ENCODE measurements at regions not wholly inside any gene's neighbourhood (a gene's known extent, or its start where the extent isn't known, plus 50 kb on each side); places are given as distances from the start of the nearest gene placed in this dataset.

- Histone ChIP-seq H3K4me1 (ENCODE audit: insufficient read depth) (no peaks in the 10 kb centered on the region), H3K27ac (no peak overlapping the region), H3K4me3 (no peak overlapping the region), H3K36me3 (no peaks in the 10 kb centered on the region), H3K9me3 (no peaks in the 10 kb centered on the region), H3K27me3 (no peaks in the 10 kb centered on the region)
- intact Hi-C loops (cut with DNase I): no loop called here
- 80 to 89% (median 82%) methylated on average over 3 of the region's 3 CpGs for WGBS, 3 donors
- no peak for DNase-seq
- no peak for TF ChIP-seq POLR2A (IDR thresholded peaks at IDR 0.05)
- TF ChIP-seq, protein P1, sequence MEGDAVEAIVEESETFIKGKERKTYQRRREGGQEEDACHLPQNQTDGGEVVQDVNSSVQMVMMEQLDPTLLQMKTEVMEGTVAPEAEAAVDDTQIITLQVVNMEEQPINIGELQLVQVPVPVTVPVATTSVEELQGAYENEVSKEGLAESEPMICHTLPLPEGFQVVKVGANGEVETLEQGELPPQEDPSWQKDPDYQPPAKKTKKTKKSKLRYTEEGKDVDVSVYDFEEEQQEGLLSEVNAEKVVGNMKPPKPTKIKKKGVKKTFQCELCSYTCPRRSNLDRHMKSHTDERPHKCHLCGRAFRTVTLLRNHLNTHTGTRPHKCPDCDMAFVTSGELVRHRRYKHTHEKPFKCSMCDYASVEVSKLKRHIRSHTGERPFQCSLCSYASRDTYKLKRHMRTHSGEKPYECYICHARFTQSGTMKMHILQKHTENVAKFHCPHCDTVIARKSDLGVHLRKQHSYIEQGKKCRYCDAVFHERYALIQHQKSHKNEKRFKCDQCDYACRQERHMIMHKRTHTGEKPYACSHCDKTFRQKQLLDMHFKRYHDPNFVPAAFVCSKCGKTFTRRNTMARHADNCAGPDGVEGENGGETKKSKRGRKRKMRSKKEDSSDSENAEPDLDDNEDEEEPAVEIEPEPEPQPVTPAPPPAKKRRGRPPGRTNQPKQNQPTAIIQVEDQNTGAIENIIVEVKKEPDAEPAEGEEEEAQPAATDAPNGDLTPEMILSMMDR (IDR thresholded peaks at IDR 0.05): no peak
- no peak for TF ChIP-seq EP300 (IDR thresholded peaks at IDR 0.05)
These were observed 101.2 kb downstream of the SPRY2 start for GRCh38 chr13:80239571-80240255.

GRCh38 chr13:80239116-80239515 is 101.8 kb downstream of the SPRY2 start:
- Histone ChIP-seq H3K27me3 (no peaks in the 10 kb centered on the region), H3K4me1 (ENCODE audit: insufficient read depth) (no peaks in the 10 kb centered on the region), H3K4me3 (no peak overlapping the region), H3K27ac (no peak overlapping the region), H3K9me3 (no peaks in the 10 kb centered on the region), H3K36me3 (no peaks in the 10 kb centered on the region)
- DNase-seq: no peak
- TF ChIP-seq POLR2A (IDR thresholded peaks at IDR 0.05) (no peak), EP300 (IDR thresholded peaks at IDR 0.05) (no peak)
- TF ChIP-seq, protein P1 (IDR thresholded peaks at IDR 0.05): no peak
- intact Hi-C loops (cut with DNase I): no loop called here

DNA sequence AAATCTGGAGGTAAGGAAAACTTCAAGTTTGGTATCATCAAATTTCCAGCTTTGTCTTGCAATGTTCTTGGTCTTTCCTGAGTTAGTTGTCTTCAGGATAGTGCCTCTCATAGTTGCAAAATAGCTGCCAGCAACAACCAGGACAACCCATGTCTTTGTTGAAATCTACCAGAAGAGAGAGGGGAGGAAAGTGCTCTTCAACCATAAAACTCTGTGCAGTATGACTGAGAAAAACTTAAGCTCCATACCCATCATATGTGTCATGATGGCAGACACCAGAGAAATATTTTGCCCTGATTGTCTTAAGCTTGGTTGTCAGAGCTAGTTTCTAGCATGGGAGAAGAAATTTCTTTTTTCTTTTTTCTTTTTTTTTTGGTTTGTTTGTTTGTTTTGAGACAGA is 103.3 kb downstream of the SPRY2 start:
- Histone ChIP-seq H3K27ac (no peak overlapping the region), H3K4me1 (ENCODE audit: insufficient read depth) (no peaks in the 10 kb centered on the region), H3K36me3 (no peaks in the 10 kb centered on the region), H3K27me3 (no peaks in the 10 kb centered on the region), H3K4me3 (no peak overlapping the region), H3K9me3 (no peaks in the 10 kb centered on the region)
- TF ChIP-seq EP300 (IDR thresholded peaks at IDR 0.05) (no peak), POLR2A (IDR thresholded peaks at IDR 0.05) (no peak)
- TF ChIP-seq, protein P1 (IDR thresholded peaks at IDR 0.05): no peak
- intact Hi-C loops (cut with DNase I): no loop called here
- no peak for DNase-seq

GRCh38 chr13:80235967-80236302 is 105.0 kb downstream of the SPRY2 start:
- H3K4me3 ChIP-seq: no peak overlapping the region
- H3K27ac ChIP-seq: no peak overlapping the region
- H3K9me3 ChIP-seq: no peaks in the 10 kb centered on the region
- TF ChIP-seq EP300 (IDR thresholded peaks at IDR 0.05) (no peak), POLR2A (IDR thresholded peaks at IDR 0.05) (no peak)
- TF ChIP-seq, protein P1 (IDR thresholded peaks at IDR 0.05): no peak
- no peaks in the 10 kb centered on the region for H3K36me3 ChIP-seq
- DNase-seq: no peak
- intact Hi-C loops (cut with DNase I): no loop called here
- H3K27me3 ChIP-seq: no peaks in the 10 kb centered on the region
- H3K4me1 ChIP-seq (ENCODE audit: insufficient read depth): no peaks in the 10 kb centered on the region
- WGBS, 3 donors: 82 to 87% (median 87%) methylated on average over 4 of the region's 4 CpGs

Measured in ovary (tissue), 7 donors.